Esophagus squamous epithelium (tissue), 5 donors: ENCODE measurements at regions not wholly inside any gene's neighbourhood (a gene's known extent, or its start where the extent isn't known, plus 50 kb on each side); places are given as distances from the start of the nearest gene placed in this dataset.

Experiments used
- DNase-seq: peaks from one replicate; lab custom pipeline; 2025; lab: John Stamatoyannopoulos, UW
- H3K27ac ChIP-seq, 4 donors: fragments of 200-600 bp; sonication (generic); one replicate each; pipeline ENCODE4 v1.5.1; 2016 to 2019; ENCODE audit warnings: mild to moderate bottlenecking in 1 of 4
- H3K27me3 ChIP-seq, 4 donors: fragments of 200-600 bp; sonication (generic); 1 replicate in 3 of 4; 2 replicates in 1 of 4; pipeline versions ENCODE4 v1.5.1 to v1.6.0; 2017 to 2021; ENCODE audit warnings: antibody characterized with exemption in 1 of 4
- H3K36me3 ChIP-seq, 3 donors: fragments of 200-600 bp; sonication (generic); one replicate each; pipeline ENCODE4 v1.5.1; 2016 to 2019
- H3K4me1 ChIP-seq, 3 donors: fragments of 200-600 bp; sonication (generic); one replicate each; pipeline ENCODE4 v1.5.1; 2017 to 2019
- H3K4me3 ChIP-seq, 4 donors: fragments of 200-600 bp; sonication (generic); 1 replicate in 3 of 4; 2 replicates in 1 of 4; pipeline ENCODE4 v1.5.1; 2016 to 2019; ENCODE audit warnings: mild to moderate bottlenecking in 2 of 4, moderate library complexity in 1 of 4
- H3K9me3 ChIP-seq, 3 donors: fragments of 200-600 bp; sonication (generic); one replicate each; pipeline ENCODE4 v1.5.1; 2016 to 2019
- POLR2A ChIP-seq, 4 donors: fragments of 450-650 bp; IDR thresholded peaks; one replicate each; pipeline ENCODE4 v1.6.1; 2017; ENCODE audit warnings: antibody characterized with exemption in 4 of 4, mild to moderate bottlenecking in 4 of 4, moderate library complexity in 3 of 4
- WGBS, 2 donors: methylation state at CpG; one replicate each; pipeline ENCODE4 v1.1.5; 2018; 5-methylcytosine and 5-hydroxymethylcytosine counted together
- intact Hi-C: fragments of 100-400 bp; cut with DNase I; formaldehyde crosslinking; loops from one replicate; pipeline ENCODE4 v1.15.0; 2022
- TF ChIP-seq, protein P1 (sequence below), 6 experiments: fragments of 450-650 bp in 4 of 6; fragments of 200-600 bp in 2 of 6; sonication (generic) in 2 of 6; IDR thresholded peaks; one replicate each; pipeline ENCODE4 v1.5.1; 2016 to 2019; ENCODE audit warnings: antibody characterized with exemption in 6 of 6, mild to moderate bottlenecking in 4 of 6, moderate library complexity in 4 of 6
- donor health status: DM: yes; HTN: yes; CAD: no.

DNA sequence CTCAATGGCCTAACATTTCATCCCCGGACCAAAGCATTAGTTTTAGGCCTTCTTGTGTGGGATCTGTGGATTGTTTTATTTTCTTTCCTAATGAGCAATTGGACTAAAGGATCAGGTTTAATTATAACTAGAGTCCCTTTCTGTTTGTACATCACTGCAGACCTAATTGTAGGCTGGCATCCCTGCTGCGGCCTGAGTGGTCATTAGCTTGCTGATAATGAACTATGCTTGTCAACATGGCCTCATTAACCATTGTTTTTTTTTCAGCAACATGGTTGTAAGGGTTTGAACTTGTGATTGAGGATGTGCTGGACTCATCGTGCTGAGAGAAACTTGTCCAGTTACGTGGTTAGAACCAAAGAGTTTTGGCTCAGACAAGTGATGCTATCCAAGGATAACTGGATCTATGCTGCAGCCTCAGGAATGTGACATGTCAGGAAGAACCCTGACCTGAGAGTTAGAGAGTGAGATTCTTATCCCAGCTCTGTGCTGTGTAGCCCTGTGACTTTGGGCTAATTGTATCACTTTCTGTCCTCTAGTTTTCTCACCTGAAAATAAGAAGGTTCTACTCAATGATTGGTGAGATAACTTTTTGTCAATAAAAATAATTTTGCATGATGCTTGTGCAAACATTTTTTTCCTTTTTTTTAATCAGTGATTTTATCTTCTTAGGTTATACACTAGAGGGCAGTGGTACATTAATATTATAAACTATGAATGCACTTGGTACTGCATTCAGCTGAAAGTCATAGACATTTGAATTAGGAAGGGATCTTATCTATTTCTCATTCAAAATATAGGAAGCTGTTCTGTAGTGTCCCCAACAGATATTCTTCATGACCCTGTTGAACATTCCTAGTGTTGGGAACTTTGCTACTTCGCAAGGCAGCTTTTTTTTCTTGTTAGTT is 140.9 kb downstream of the RNF144B start:
- TF ChIP-seq POLR2A (IDR thresholded peaks at IDR 0.05), result no peak
- TF ChIP-seq, protein P1, sequence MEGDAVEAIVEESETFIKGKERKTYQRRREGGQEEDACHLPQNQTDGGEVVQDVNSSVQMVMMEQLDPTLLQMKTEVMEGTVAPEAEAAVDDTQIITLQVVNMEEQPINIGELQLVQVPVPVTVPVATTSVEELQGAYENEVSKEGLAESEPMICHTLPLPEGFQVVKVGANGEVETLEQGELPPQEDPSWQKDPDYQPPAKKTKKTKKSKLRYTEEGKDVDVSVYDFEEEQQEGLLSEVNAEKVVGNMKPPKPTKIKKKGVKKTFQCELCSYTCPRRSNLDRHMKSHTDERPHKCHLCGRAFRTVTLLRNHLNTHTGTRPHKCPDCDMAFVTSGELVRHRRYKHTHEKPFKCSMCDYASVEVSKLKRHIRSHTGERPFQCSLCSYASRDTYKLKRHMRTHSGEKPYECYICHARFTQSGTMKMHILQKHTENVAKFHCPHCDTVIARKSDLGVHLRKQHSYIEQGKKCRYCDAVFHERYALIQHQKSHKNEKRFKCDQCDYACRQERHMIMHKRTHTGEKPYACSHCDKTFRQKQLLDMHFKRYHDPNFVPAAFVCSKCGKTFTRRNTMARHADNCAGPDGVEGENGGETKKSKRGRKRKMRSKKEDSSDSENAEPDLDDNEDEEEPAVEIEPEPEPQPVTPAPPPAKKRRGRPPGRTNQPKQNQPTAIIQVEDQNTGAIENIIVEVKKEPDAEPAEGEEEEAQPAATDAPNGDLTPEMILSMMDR (IDR thresholded peaks at IDR 0.05), result peak in 2 of 6 experiments; percentile 29 to 47
- H3K4me3 ChIP-seq, result no peak overlapping the region
- intact Hi-C loops, result no loop called here
- H3K36me3 ChIP-seq, result no peaks in the 10 kb centered on the region
- H3K27ac ChIP-seq, result no peak overlapping the region
- WGBS, 2 donors, result 61 to 88% methylated on average over 5 of the region's 5 CpGs
- H3K27me3 ChIP-seq, result no peaks in the 10 kb centered on the region
- H3K9me3 ChIP-seq, result no peaks in the 10 kb centered on the region
- no peak for DNase-seq
- no peaks in the 10 kb centered on the region for H3K4me1 ChIP-seq

DNA sequence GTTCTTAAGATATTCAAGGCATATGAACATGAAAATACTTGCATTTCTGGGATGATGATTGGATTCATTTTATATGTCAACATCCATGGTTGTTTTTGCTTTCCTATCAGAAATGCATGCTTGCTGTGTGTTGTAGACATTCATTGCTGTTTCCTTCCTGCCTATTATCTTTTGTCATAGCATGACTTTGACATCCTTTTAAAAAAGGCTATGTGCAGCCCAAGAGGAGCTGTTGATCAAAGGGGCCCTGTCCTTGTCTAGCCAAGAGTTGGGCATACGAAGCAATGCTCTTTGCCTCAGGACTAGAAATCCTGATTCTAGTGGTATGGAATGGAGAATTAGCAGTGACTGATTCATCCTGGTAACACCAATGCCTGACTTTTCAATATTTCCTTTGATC is 143.1 kb downstream of the RNF144B start:
- Histone ChIP-seq H3K4me3 (no peak overlapping the region), H3K36me3 (no peaks in the 10 kb centered on the region), H3K4me1 (no peaks in the 10 kb centered on the region), H3K27ac (no peak overlapping the region), H3K9me3 (no peaks in the 10 kb centered on the region), H3K27me3 (no peaks in the 10 kb centered on the region)
- intact Hi-C loops, result no loop called here
- TF ChIP-seq, protein P1 (IDR thresholded peaks at IDR 0.05), result no peak
- no peak for TF ChIP-seq POLR2A (IDR thresholded peaks at IDR 0.05)
- WGBS, 2 donors, result 28 to 50% methylated on average over 1 of the region's 1 CpG
- DNase-seq, result no peak

DNA sequence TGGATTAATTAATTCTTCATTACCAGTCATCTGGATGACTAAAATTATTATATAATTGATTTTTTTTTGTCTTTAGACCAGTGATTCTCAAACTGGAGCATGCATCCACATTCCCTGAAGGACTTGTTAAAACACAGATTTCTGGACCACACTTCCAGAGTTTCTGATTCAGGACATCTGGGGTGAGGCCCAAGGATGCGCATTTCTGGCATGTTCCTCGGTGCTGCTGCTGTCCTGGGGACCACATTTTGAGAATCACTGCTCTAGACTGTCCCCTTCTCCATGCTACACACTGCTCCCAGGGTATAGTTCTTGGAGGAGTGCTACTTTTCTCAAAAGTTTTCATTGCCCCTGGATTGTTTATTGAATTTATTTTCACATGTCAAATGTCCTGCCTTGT is 145.0 kb downstream of the RNF144B start:
- Histone ChIP-seq H3K27ac (no peak overlapping the region), H3K27me3 (peaks cover 0 to 17% (median 0%) of the 10 kb centered on the region in 4 donors), H3K4me1 (no peaks in the 10 kb centered on the region), H3K9me3 (no peaks in the 10 kb centered on the region), H3K4me3 (no peak overlapping the region), H3K36me3 (no peaks in the 10 kb centered on the region)
- intact Hi-C loops, result no loop called here
- no peak for TF ChIP-seq POLR2A (IDR thresholded peaks at IDR 0.05)
- no peak for DNase-seq
- WGBS, 2 donors, result 89 to 93% methylated on average over 2 of the region's 2 CpGs

DNA sequence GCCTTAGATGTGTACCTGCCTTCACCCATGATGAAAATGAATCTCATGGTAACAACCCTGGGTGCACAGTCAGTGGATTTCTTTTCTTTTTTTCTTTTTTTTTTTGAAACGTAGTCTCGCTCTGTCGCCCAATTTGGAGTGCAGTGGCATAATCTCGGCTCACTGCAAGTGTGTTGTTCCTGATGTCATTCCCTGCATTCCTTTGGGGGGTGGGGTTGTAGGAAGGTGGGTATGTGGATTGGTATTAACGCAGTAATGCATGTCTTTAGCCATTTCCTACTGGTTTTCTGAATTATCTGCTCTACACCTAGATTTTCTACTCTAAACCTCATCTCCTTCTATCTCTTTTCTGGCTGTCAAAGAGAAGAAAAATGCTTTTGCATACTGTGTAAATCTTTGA is 146.6 kb downstream of the RNF144B start:
- 54 to 77% methylated on average over 5 of the region's 5 CpGs for WGBS, 2 donors
- Histone ChIP-seq H3K4me3 (no peak overlapping the region), H3K9me3 (peaks cover 0 to 6% (median 0%) of the 10 kb centered on the region in 3 donors), H3K27me3 (peaks cover 0 to 27% (median 0%) of the 10 kb centered on the region in 4 donors), H3K4me1 (no peaks in the 10 kb centered on the region), H3K27ac (no peak overlapping the region), H3K36me3 (no peaks in the 10 kb centered on the region)
- no peak for DNase-seq
- no peak for TF ChIP-seq POLR2A (IDR thresholded peaks at IDR 0.05)
- intact Hi-C loops, result no loop called here

DNA sequence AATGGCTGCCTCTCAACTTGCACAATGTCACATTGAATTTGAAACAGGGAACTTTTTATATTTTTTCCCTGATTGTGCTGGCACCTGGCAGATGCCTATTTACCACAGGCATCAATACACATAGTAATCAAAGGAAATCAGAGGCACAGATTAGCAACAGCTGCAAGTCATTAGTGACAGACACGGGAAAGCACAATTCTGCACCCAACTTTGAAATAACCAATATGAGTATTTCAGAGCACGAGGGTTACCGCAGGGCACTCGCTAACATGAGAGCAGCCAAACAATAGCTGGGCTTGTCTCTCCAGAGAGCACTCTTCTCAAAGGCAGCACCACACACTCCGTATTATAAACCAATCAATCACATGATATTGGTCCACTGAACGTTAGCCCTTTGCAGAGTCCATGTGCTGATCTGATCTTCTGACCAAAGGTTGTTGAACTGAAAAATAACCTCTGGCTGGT is 149.5 kb downstream of the RNF144B start:
- no peak overlapping the region for H3K4me3 ChIP-seq
- no peak overlapping the region for H3K27ac ChIP-seq
- no peak for DNase-seq
- no peaks in the 10 kb centered on the region for H3K4me1 ChIP-seq
- intact Hi-C loops, result no loop called here
- H3K27me3 ChIP-seq, result peaks cover 0 to 29% (median 0%) of the 10 kb centered on the region in 4 donors
- WGBS, 2 donors, result 49 to 50% methylated on average over 4 to 6 of the region's 6 CpGs
- TF ChIP-seq POLR2A (IDR thresholded peaks at IDR 0.05), result no peak
- TF ChIP-seq, protein P1 (IDR thresholded peaks at IDR 0.05), result no peak
- no peaks in the 10 kb centered on the region for H3K36me3 ChIP-seq
- H3K9me3 ChIP-seq, result peaks cover 0 to 7% (median 0%) of the 10 kb centered on the region in 3 donors

DNA sequence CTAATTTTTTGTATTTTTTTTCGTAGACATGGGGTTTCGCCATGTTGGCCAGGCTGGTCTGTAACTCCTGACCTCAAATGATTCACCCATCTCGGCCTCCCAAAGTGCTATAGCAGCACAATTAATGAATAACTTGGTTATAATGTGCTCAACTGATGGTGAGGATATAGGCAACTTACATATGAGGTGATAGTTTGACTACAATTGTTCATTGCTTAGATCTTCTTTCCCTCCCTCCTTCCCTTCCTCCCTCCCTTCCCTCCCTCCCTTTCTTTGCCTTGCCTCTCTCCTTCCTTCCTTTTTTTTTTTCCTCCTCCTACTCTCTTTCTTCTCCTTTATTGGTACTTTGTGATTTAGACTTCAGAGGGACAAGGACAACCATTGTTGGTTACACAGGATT is 151.2 kb downstream of the RNF144B start:
- no peak for DNase-seq
- 80 to 82% methylated on average over 3 of the region's 3 CpGs for WGBS, 2 donors
- TF ChIP-seq, protein P1 (IDR thresholded peaks at IDR 0.05), result no peak
- TF ChIP-seq POLR2A (IDR thresholded peaks at IDR 0.05), result no peak
- Histone ChIP-seq H3K4me3 (no peak overlapping the region), H3K9me3 (peaks cover 0 to 7% (median 0%) of the 10 kb centered on the region in 3 donors), H3K4me1 (no peaks in the 10 kb centered on the region), H3K27ac (no peak overlapping the region), H3K27me3 (peaks cover 0 to 29% (median 0%) of the 10 kb centered on the region in 4 donors), H3K36me3 (no peaks in the 10 kb centered on the region)
- intact Hi-C loops, result no loop called here
